Spinal cord (tissue), 9 donors: ENCODE measurements at regions not wholly inside any gene's neighbourhood (a gene's known extent, or its start where the extent isn't known, plus 50 kb on each side); places are given as distances from the start of the nearest gene placed in this dataset.
A peak's percentile ranks its signal among the peaks of the same experiment; 100 is the strongest.

Experiments used
- DNase-seq, 6 donors: peaks; one replicate each; pipeline versions ENCODE4 v3.0.0 to v3.0.0-alpha.2; 2013 to 2015; ENCODE audit warnings: low spot score in 6 of 6, low read depth in 4 of 6
- H3K27ac ChIP-seq: one replicate; pipeline ENCODE4 v1.5.1; 2013; ENCODE audit warnings: low read depth, low read length, control low read depth
- H3K27me3 ChIP-seq: one replicate; pipeline ENCODE4 v1.6.1; 2013; ENCODE audit warnings: low read length; ENCODE audit not compliant: control insufficient read depth, insufficient read depth
- H3K36me3 ChIP-seq: one replicate; pipeline ENCODE4 v1.6.1; 2013; ENCODE audit warnings: low read length; ENCODE audit not compliant: control insufficient read depth, insufficient read depth
- H3K4me1 ChIP-seq: one replicate; pipeline ENCODE4 v1.6.1; 2013; ENCODE audit warnings: low read length; ENCODE audit not compliant: control insufficient read depth, insufficient read depth
- H3K4me3 ChIP-seq: one replicate; pipeline ENCODE4 v1.5.1; 2013; ENCODE audit warnings: low read depth, low read length, control low read depth
- H3K9me3 ChIP-seq: one replicate; pipeline ENCODE4 v1.6.1; 2013; ENCODE audit warnings: low read length; ENCODE audit not compliant: control insufficient read depth, insufficient read depth
- WGBS: methylation state at CpG from one replicate; pipeline ENCODE4 v1.1.5; 2013; ENCODE audit warnings: missing lambda C conversion rate; ENCODE audit not compliant: insufficient coverage; 5-methylcytosine and 5-hydroxymethylcytosine counted together
- donor health status: healthy.

GRCh38 chr10:89100680-89101079 lies 106.4 kb downstream of the CH25H start:
- no peak overlapping the region for H3K27ac ChIP-seq
- no CpG with 5 or more reads among the region's 4 CpGs for WGBS

GRCh38 chr10:89097226-89097625 lies 106.6 kb downstream of the FAS start:
- Histone ChIP-seq H3K27me3 (no peaks in the 10 kb centered on the region), H3K4me1 (no peaks in the 10 kb centered on the region), H3K9me3 (no peaks in the 10 kb centered on the region), H3K36me3 (no peaks in the 10 kb centered on the region), H3K27ac (no peak overlapping the region), H3K4me3 (no peak overlapping the region)
- WGBS = no CpG with 5 or more reads among the region's 2 CpGs
- no peak for DNase-seq

More at GRCh38 chr10:89100680-89101079, 106.4 kb downstream of the CH25H start:
- Histone ChIP-seq H3K36me3 (no peaks in the 10 kb centered on the region), H3K4me1 (no peaks in the 10 kb centered on the region), H3K27me3 (no peaks in the 10 kb centered on the region), H3K4me3 (no peak overlapping the region), H3K9me3 (no peaks in the 10 kb centered on the region)
- DNase-seq = no peak

- no peaks in the 10 kb centered on the region for H3K36me3 ChIP-seq
- no CpG with 5 or more reads among the region's 1 CpG for WGBS
- H3K27me3 ChIP-seq = no peaks in the 10 kb centered on the region
These were observed 105.2 kb downstream of the FAS start for GRCh38 chr10:89095701-89096391.

GRCh38 chr10:89093728-89094127 lies 103.1 kb downstream of the FAS start:
- Histone ChIP-seq H3K4me1 (no peaks in the 10 kb centered on the region), H3K27ac (no peak overlapping the region), H3K27me3 (no peaks in the 10 kb centered on the region), H3K36me3 (no peaks in the 10 kb centered on the region), H3K9me3 (no peaks in the 10 kb centered on the region), H3K4me3 (no peak overlapping the region)
- no peak for DNase-seq
- WGBS = 100% methylated on average over 2 of the region's 3 CpGs

More at GRCh38 chr10:89095701-89096391, 105.2 kb downstream of the FAS start:
- DNase-seq = no peak
- Histone ChIP-seq H3K4me3 (no peak overlapping the region), H3K4me1 (no peaks in the 10 kb centered on the region), H3K27ac (no peak overlapping the region), H3K9me3 (no peaks in the 10 kb centered on the region)

GRCh38 chr10:89092981-89093380 lies 102.4 kb downstream of the FAS start:
- DNase-seq = no peak
- Histone ChIP-seq H3K4me3 (no peak overlapping the region), H3K36me3 (no peaks in the 10 kb centered on the region), H3K27me3 (no peaks in the 10 kb centered on the region), H3K4me1 (no peaks in the 10 kb centered on the region), H3K9me3 (no peaks in the 10 kb centered on the region), H3K27ac (no peak overlapping the region)
- 80% methylated on average over 1 of the region's 4 CpGs for WGBS

GRCh38 chr10:89092439-89092838 lies 101.8 kb downstream of the FAS start:
- WGBS = 100% methylated on average over 1 of the region's 1 CpG
- DNase-seq = no peak
- H3K9me3 ChIP-seq = no peaks in the 10 kb centered on the region
- H3K36me3 ChIP-seq = no peaks in the 10 kb centered on the region
- H3K4me1 ChIP-seq = no peaks in the 10 kb centered on the region
- no peaks in the 10 kb centered on the region for H3K27me3 ChIP-seq
- H3K4me3 ChIP-seq = no peak overlapping the region
- no peak overlapping the region for H3K27ac ChIP-seq

GRCh38 chr10:89091496-89091895 lies 100.9 kb downstream of the FAS start:
- Histone ChIP-seq H3K27ac (no peak overlapping the region), H3K36me3 (no peaks in the 10 kb centered on the region), H3K9me3 (no peaks in the 10 kb centered on the region), H3K4me1 (peaks cover 4% of the 10 kb centered on the region), H3K4me3 (no peak overlapping the region), H3K27me3 (no peaks in the 10 kb centered on the region)
- DNase-seq = no peak
- no CpG with 5 or more reads among the region's 3 CpGs for WGBS

- Histone ChIP-seq H3K9me3 (no peaks in the 10 kb centered on the region), H3K27ac (no peak overlapping the region), H3K4me3 (no peak overlapping the region), H3K27me3 (no peaks in the 10 kb centered on the region), H3K4me1 (peaks cover 4% of the 10 kb centered on the region), H3K36me3 (no peaks in the 10 kb centered on the region)
- no CpG with 5 or more reads among the region's 6 CpGs for WGBS
- no peak for DNase-seq
These were observed 100.3 kb downstream of the FAS start for GRCh38 chr10:89090756-89091445.

- H3K9me3 ChIP-seq = no peaks in the 10 kb centered on the region
- no peaks in the 10 kb centered on the region for H3K27me3 ChIP-seq
- no peak overlapping the region for H3K4me3 ChIP-seq
- peak in 2 of 6 donors; percentile 19 to 36 for DNase-seq
- 85% methylated on average over 8 of the region's 13 CpGs for WGBS
- no peaks in the 10 kb centered on the region for H3K36me3 ChIP-seq
- H3K27ac ChIP-seq = peak overlapping the region; percentile 65
- H3K4me1 ChIP-seq = peaks cover 4% of the 10 kb centered on the region
These were observed 96.4 kb downstream of the FAS start for GRCh38 chr10:89086801-89087521.
